ENCODE measurements at regions not wholly inside any gene's neighbourhood (a gene's known extent, or its start where the extent isn't known, plus 50 kb on each side); places are given as distances from the start of the nearest gene placed in this dataset.

DNA sequence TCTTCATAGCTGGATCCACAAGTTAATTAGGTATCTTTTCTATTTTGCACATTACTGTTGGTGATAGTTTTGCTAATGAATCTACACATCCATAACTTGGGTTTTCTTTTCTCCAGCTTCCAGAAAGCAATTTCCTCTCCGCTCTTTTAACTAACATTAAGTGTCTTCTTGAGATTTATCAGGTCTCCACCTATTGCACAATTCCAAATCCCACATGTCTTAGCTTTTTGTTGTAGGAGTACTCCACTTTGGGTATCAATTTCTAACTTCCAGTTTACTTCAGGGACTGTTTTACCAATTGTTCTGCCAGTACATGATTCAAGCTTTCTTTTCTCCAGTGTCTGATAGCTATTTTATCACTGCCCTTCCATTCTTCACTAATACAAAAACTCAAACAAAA, 129.6 kb downstream of the OLFM4 start:
- no peak overlapping the region for H3K27ac Mint-ChIP-seq
- H3K4me3 Mint-ChIP-seq: no peak overlapping the region
- no peaks in the 10 kb centered on the region for H3K27me3 Mint-ChIP-seq (ENCODE audit: low read depth)
- H3K9me3 Mint-ChIP-seq: peaks cover 0 to 3% of the 10 kb centered on the region in 2 donors
- no peaks in the 10 kb centered on the region for H3K4me1 Mint-ChIP-seq (ENCODE audit: low read depth)
- DNase-seq (no peak), ATAC-seq (replicated peaks in 1 of 2) (no peak)
- peaks cover 0 to 1% of the 10 kb centered on the region in 2 donors for H3K36me3 Mint-ChIP-seq (ENCODE audit: insufficient read depth in 2 of 2)

DNA sequence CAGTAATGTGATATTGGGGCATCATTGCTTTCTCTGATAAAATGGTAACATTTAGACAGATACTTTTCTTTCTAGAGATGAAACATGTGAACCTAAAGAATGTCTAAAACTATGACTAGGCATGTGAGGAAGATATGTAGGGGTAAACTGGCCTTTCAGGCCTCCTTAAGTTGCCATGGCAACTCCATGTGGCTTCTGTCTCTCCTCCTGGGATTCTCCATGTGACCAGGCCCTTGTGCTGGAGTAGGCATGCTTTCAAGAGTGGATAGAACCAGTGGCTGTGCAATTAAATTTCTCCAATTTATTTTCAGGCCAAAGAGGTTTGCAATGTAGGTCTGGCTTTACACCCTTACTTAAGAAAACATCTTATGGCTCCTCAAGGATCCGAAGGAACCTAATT, 130.8 kb downstream of the OLFM4 start:
- Mint-ChIP-seq H3K9me3 (peaks cover 0 to 3% of the 10 kb centered on the region in 2 donors), H3K27ac (no peak overlapping the region), H3K4me1 (ENCODE audit: low read depth) (no peaks in the 10 kb centered on the region), H3K4me3 (no peak overlapping the region), H3K36me3 (ENCODE audit: insufficient read depth in 2 of 2) (peaks cover 0 to 1% of the 10 kb centered on the region in 2 donors), H3K27me3 (ENCODE audit: low read depth) (no peaks in the 10 kb centered on the region)
- no peak for ATAC-seq (replicated peaks in 1 of 2)
- DNase-seq: no peak

GRCh38 chr13:53160211-53160610, 131.6 kb downstream of the OLFM4 start:
- DNase-seq: no peak

GRCh38 chr13:53161251-53161650, 132.6 kb downstream of the OLFM4 start:
- peaks cover 0 to 1% of the 10 kb centered on the region in 2 donors for H3K36me3 Mint-ChIP-seq (ENCODE audit: insufficient read depth in 2 of 2)
- no peaks in the 10 kb centered on the region for H3K4me1 Mint-ChIP-seq (ENCODE audit: low read depth)
- no peak overlapping the region for H3K27ac Mint-ChIP-seq
- no peaks in the 10 kb centered on the region for H3K27me3 Mint-ChIP-seq (ENCODE audit: low read depth)
- H3K9me3 Mint-ChIP-seq: peaks cover 0 to 3% of the 10 kb centered on the region in 2 donors
- no peak for ATAC-seq (replicated peaks in 1 of 2)
- DNase-seq: no peak
- no peak overlapping the region for H3K4me3 Mint-ChIP-seq

More at GRCh38 chr13:53160211-53160610, 131.6 kb downstream of the OLFM4 start:
- H3K4me1 Mint-ChIP-seq (ENCODE audit: low read depth): no peaks in the 10 kb centered on the region
- no peak overlapping the region for H3K27ac Mint-ChIP-seq
- no peak for ATAC-seq (replicated peaks in 1 of 2)
- H3K4me3 Mint-ChIP-seq: no peak overlapping the region
- no peaks in the 10 kb centered on the region for H3K27me3 Mint-ChIP-seq (ENCODE audit: low read depth)
- H3K9me3 Mint-ChIP-seq: peaks cover 0 to 3% of the 10 kb centered on the region in 2 donors
- H3K36me3 Mint-ChIP-seq (ENCODE audit: insufficient read depth in 2 of 2): peaks cover 0 to 1% of the 10 kb centered on the region in 2 donors

DNA sequence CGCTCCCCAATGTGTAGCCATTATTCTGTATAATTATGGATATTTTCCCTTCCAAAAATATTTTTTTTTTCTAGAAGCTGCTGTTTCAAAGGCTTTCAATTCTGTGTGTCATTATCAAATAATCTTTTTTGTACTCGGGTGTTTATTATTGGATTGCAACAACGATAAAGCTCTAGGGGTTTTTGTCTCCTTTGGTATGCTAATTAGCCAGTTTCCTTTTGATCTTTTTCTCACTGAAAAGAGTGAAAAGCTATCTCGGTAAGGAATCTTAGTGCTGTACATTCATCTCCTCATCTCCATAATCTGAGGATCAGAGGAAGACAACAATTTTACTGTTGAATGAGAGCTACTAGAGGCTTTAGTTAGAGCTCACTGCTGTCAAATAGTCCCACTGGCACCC, 136.6 kb downstream of the OLFM4 start:
- no peak overlapping the region for H3K27ac Mint-ChIP-seq
- no peak for ATAC-seq (replicated peaks in 1 of 2)
- DNase-seq: no peak
- H3K36me3 Mint-ChIP-seq (ENCODE audit: insufficient read depth in 2 of 2): no peaks in the 10 kb centered on the region
- H3K4me1 Mint-ChIP-seq (ENCODE audit: low read depth): no peaks in the 10 kb centered on the region
- H3K9me3 Mint-ChIP-seq: peaks cover 0 to 1% of the 10 kb centered on the region in 2 donors
- no peak overlapping the region for H3K4me3 Mint-ChIP-seq
- no peaks in the 10 kb centered on the region for H3K27me3 Mint-ChIP-seq (ENCODE audit: low read depth)

DNA sequence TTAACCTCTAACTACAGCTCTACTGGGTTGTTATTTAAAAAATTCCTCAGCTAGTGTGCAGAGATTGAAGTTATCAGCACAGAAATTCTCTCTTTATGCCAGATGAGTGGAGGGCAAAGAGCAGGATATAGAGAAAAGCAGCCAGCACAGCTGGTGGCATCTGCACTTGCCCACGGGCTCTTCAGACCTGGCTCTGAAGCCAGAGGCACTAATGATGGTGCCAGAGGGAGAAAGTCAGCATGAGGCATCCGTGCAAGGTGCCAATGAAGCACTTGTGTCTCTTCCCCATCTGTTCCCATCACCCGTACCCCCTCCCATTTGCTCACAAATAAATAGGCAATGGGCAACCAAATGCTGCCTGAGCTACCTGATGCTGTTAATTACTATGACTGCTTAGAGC, 138.9 kb downstream of the OLFM4 start:
- Mint-ChIP-seq H3K27me3 (ENCODE audit: low read depth) (no peaks in the 10 kb centered on the region), H3K36me3 (ENCODE audit: insufficient read depth in 2 of 2) (no peaks in the 10 kb centered on the region)
- DNase-seq: no peak

DNA sequence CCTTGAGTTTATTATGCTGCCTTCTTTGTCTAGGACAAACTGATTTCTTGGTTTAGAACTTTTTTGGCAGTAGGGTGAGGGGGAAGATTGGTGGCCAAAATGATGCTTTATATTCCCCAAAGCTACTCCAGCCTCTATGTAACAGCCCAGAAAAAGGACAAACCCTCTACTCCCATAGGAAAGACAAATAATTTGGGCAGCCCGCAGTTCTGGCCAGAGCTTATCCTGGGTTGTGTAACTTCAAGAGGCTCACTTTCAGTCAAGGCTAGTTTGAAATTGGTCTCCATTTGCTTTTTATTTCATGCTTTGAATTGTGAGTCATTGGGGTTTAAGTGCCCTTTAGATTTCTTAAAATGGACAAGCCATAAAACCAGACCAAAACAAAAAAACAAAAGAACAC, 142.3 kb downstream of the OLFM4 start:
- Mint-ChIP-seq H3K4me3 (no peak overlapping the region), H3K36me3 (ENCODE audit: insufficient read depth in 2 of 2) (peaks cover 0 to 5% of the 10 kb centered on the region in 2 donors), H3K9me3 (peaks cover 1 to 3% of the 10 kb centered on the region in 2 donors), H3K4me1 (ENCODE audit: low read depth) (no peaks in the 10 kb centered on the region), H3K27me3 (ENCODE audit: low read depth) (no peaks in the 10 kb centered on the region), H3K27ac (no peak overlapping the region)
- no peak for DNase-seq
- ATAC-seq (replicated peaks in 1 of 2): no peak

More for the DNA sequence above, 138.9 kb downstream of the OLFM4 start:
- Mint-ChIP-seq H3K27ac (no peak overlapping the region), H3K4me1 (ENCODE audit: low read depth) (no peaks in the 10 kb centered on the region), H3K9me3 (peaks cover 0 to 1% of the 10 kb centered on the region in 2 donors), H3K4me3 (no peak overlapping the region)
- no peak for ATAC-seq (replicated peaks in 1 of 2)

DNA sequence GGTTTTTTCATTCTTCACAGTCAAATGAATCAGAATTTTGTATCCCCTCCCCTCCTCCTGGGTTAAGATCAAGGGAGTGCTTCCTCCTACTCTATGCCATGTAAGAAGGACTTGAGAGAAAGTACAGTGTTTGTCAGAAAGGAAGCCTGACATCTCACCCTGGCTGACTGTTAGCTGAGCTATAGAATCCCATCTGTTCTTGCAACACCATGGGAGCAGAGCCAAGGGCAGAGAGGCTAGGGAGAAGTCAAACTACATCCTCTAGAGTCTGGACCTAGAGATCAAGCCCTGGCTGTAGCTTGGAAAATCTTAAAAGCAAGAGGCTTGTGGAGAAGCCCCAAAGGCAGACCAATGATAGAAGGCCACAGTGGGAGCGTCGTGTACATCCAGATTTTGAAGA, 145.9 kb downstream of the OLFM4 start:
- no peak overlapping the region for H3K4me3 Mint-ChIP-seq
- no peaks in the 10 kb centered on the region for H3K4me1 Mint-ChIP-seq (ENCODE audit: low read depth)
- no peak overlapping the region for H3K27ac Mint-ChIP-seq
- H3K27me3 Mint-ChIP-seq (ENCODE audit: low read depth): no peaks in the 10 kb centered on the region
- DNase-seq (no peak), ATAC-seq (replicated peaks in 1 of 2) (no peak)
- peaks cover 0 to 5% of the 10 kb centered on the region in 2 donors for H3K36me3 Mint-ChIP-seq (ENCODE audit: insufficient read depth in 2 of 2)
- peaks cover 2 to 3% of the 10 kb centered on the region in 2 donors for H3K9me3 Mint-ChIP-seq

GRCh38 chr13:53180684-53181083, 152.1 kb downstream of the OLFM4 start:
- Mint-ChIP-seq H3K27me3 (ENCODE audit: low read depth) (no peaks in the 10 kb centered on the region), H3K27ac (no peak overlapping the region), H3K36me3 (ENCODE audit: insufficient read depth in 2 of 2) (no peaks in the 10 kb centered on the region), H3K4me3 (no peak overlapping the region), H3K4me1 (ENCODE audit: low read depth) (no peaks in the 10 kb centered on the region), H3K9me3 (peaks cover 2 to 5% of the 10 kb centered on the region in 2 donors)
- DNase-seq: no peak
- ATAC-seq (replicated peaks in 1 of 2): no peak

GRCh38 chr13:53182724-53183123, 154.1 kb downstream of the OLFM4 start:
- no peaks in the 10 kb centered on the region for H3K4me1 Mint-ChIP-seq (ENCODE audit: low read depth)
- H3K36me3 Mint-ChIP-seq (ENCODE audit: insufficient read depth in 2 of 2): no peaks in the 10 kb centered on the region
- DNase-seq: no peak
- H3K27ac Mint-ChIP-seq: no peak overlapping the region
- no peak overlapping the region for H3K4me3 Mint-ChIP-seq
- no peaks in the 10 kb centered on the region for H3K27me3 Mint-ChIP-seq (ENCODE audit: low read depth)
- H3K9me3 Mint-ChIP-seq: peaks cover 0 to 5% of the 10 kb centered on the region in 2 donors
- no peak for ATAC-seq (replicated peaks in 1 of 2)

DNA sequence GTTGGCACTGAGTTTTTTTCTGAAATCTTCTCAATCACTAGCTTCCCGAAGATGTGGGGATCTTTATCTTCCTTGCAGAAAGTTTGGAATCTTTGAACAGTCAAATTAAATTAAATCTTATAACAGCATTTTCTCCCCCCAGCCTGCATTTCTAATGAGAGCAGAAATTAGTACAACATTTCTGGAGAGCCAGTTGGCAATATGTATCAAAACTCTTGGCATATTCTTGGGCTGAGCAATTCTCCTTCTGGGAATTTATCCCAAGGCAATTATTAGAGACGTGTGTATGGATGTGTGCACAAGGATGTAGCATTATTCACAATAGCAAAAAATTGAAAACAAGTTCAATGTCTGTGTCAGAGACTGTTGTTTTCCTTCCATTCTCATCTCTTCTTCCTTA, 159.5 kb downstream of the OLFM4 start:
- no peaks in the 10 kb centered on the region for H3K36me3 Mint-ChIP-seq (ENCODE audit: insufficient read depth in 2 of 2)
- H3K9me3 Mint-ChIP-seq: peaks cover 0 to 5% of the 10 kb centered on the region in 2 donors
- no peak overlapping the region for H3K4me3 Mint-ChIP-seq
- no peak overlapping the region for H3K27ac Mint-ChIP-seq
- H3K4me1 Mint-ChIP-seq (ENCODE audit: low read depth): no peaks in the 10 kb centered on the region
- H3K27me3 Mint-ChIP-seq (ENCODE audit: low read depth): no peaks in the 10 kb centered on the region
- ATAC-seq (replicated peaks in 1 of 2) (no peak), DNase-seq (no peak)

DNA sequence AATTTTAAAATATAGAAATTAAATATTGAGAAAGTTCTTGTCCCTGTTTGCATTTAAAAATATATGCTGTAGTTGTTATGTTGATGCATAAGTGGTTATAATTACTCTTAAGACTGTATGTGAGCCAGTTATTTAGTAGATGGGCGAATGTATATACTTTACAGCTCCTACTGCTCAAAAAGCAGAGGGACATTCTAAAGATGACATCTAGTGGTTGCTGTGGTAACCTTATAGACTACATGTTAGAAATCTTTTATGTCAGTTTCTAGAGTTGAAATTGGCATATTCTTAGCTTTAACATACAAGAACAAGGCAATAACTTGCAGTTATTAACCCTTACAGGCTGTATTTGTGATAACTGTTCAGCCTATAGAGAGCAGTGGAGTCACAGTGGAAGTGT, 160.5 kb downstream of the OLFM4 start:
- Mint-ChIP-seq H3K27ac (no peak overlapping the region), H3K27me3 (ENCODE audit: low read depth) (no peaks in the 10 kb centered on the region), H3K9me3 (peaks cover 0 to 2% of the 10 kb centered on the region in 2 donors), H3K4me3 (no peak overlapping the region), H3K4me1 (ENCODE audit: low read depth) (no peaks in the 10 kb centered on the region), H3K36me3 (ENCODE audit: insufficient read depth in 2 of 2) (no peaks in the 10 kb centered on the region)
- no peak for ATAC-seq (replicated peaks in 1 of 2)
- no peak for DNase-seq

DNA sequence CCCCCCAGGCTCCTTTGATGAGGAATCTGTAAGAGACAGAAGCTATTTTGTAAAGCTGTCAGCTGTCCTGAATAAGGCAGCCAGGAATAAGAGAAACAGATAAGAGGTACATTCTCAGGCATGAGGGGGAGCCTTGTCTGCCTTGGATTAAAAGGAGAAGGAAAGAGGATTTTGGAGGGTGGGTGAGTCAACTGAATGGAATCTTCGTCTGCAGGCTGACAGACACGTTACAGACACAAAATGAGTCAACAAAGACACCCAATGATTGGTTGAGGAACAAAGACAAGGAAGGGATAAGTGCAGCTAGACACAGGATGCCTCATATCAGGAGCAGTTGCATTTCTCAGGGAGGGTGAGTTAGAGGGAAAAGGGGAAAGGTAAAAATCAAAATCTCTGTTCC, 162.5 kb downstream of the OLFM4 start:
- Mint-ChIP-seq H3K9me3 (no peaks in the 10 kb centered on the region), H3K36me3 (ENCODE audit: insufficient read depth in 2 of 2) (no peaks in the 10 kb centered on the region), H3K4me3 (no peak overlapping the region), H3K27ac (no peak overlapping the region), H3K4me1 (ENCODE audit: low read depth) (no peaks in the 10 kb centered on the region), H3K27me3 (ENCODE audit: low read depth) (no peaks in the 10 kb centered on the region)
- DNase-seq: no peak
- ATAC-seq (replicated peaks in 1 of 2): no peak

DNA sequence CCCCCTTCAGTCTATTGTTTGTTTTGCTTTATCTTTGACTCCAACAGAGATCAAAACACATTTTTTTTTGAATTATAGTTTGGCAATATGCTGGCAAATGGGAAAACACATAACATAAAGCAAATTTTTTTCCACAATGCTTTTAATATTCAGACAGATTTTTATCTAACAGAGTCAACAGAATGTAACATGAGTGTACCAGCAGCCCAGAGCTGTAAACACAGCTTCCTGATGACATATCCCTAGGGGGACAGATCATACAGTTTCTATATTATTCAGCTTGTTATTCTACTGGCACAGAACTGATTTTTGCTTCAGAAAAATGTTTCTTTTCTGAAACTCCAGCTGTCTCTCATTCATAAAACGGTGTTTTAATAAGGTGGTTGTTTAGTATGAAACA, 168.8 kb downstream of the OLFM4 start:
- no peak for DNase-seq
- no peaks in the 10 kb centered on the region for H3K9me3 Mint-ChIP-seq
- no peaks in the 10 kb centered on the region for H3K4me1 Mint-ChIP-seq (ENCODE audit: low read depth)
- H3K27ac Mint-ChIP-seq: no peak overlapping the region
- H3K27me3 Mint-ChIP-seq (ENCODE audit: low read depth): peaks cover 10% of the 10 kb centered on the region
- no peak for ATAC-seq (replicated peaks in 1 of 2)
- H3K36me3 Mint-ChIP-seq (ENCODE audit: insufficient read depth in 2 of 2): no peaks in the 10 kb centered on the region
- H3K4me3 Mint-ChIP-seq: no peak overlapping the region

All from activated T-cell treated with anti-CD3 and anti-CD28 coated beads, Interleukin-2, amount 50 U/mL, for 72 hours (primary cell).